OCI-LY1 (cell line): ENCODE measurements at regions not wholly inside any gene's neighbourhood (a gene's known extent, or its start where the extent isn't known, plus 50 kb on each side); places are given as distances from the start of the nearest gene placed in this dataset.
"Not testable (repeated sequence)": the region's sequence is repeated elsewhere in the genome, so short reads cannot be mapped to it uniquely, and the experiment has no call there.

ENCODE experiments used
- H2AFZ ChIP-seq: fragments of 200-600 bp; sonication (generic), shearing (Covaris generic); 2 replicates; pipeline ENCODE4 v1.6.0; 2014; ENCODE audit warnings: antibody characterized with exemption, mild to moderate bottlenecking, low read length
- H3F3A ChIP-seq: fragments of 200-600 bp; sonication (generic), shearing (Covaris generic); 2 replicates; pipeline ENCODE4 v1.6.0; 2014; ENCODE audit warnings: mild to moderate bottlenecking, antibody characterized with exemption, low read length, moderate library complexity; ENCODE audit not compliant: insufficient read depth
- H3K27ac ChIP-seq: fragments of 200-600 bp; sonication (generic); 2 replicates; pipeline ENCODE4 v1.5.1; 2014; ENCODE audit warnings: low read length, mixed run types, mild to moderate bottlenecking, low read depth; ENCODE audit not compliant: poor library complexity, severe bottlenecking
- H3K27me3 ChIP-seq: fragments of 200-600 bp; sonication (generic); 2 replicates; pipeline ENCODE4 v1.6.0; 2014; ENCODE audit warnings: antibody characterized with exemption, mild to moderate bottlenecking, low read length, moderate library complexity; ENCODE audit not compliant: insufficient read depth
- H3K36me3 ChIP-seq: fragments of 200-600 bp; sonication (generic); 2 replicates; pipeline ENCODE4 v1.6.1; 2014; ENCODE audit warnings: mild to moderate bottlenecking, antibody characterized with exemption, low read length, moderate library complexity, mixed read lengths; ENCODE audit not compliant: insufficient read depth
- H3K4me1 ChIP-seq: fragments of 200-600 bp; sonication (generic); 2 replicates; pipeline ENCODE4 v1.5.1; 2014; ENCODE audit warnings: mild to moderate bottlenecking, low read length, moderate library complexity; ENCODE audit not compliant: insufficient read depth, severe bottlenecking
- H3K4me2 ChIP-seq: fragments of 200-600 bp; sonication (generic), shearing (Covaris generic); 2 replicates; pipeline ENCODE4 v1.6.1; 2014; ENCODE audit warnings: low read length
- H3K4me3 ChIP-seq: fragments of 200-600 bp; sonication (generic); 2 replicates; pipeline ENCODE4 v1.5.1; 2014; ENCODE audit warnings: low read length, low read depth, mild to moderate bottlenecking, mixed read lengths; ENCODE audit not compliant: poor library complexity, severe bottlenecking
- H3K79me2 ChIP-seq: fragments of 200-600 bp; shearing (Covaris generic); 2 replicates; pipeline ENCODE4 v1.6.1; 2016; ENCODE audit warnings: mixed run types, low read length, mixed read lengths; ENCODE audit not compliant: insufficient read depth
- H3K9ac ChIP-seq: fragments of 200-600 bp; sonication (generic), shearing (Covaris generic); 2 replicates; pipeline ENCODE4 v1.6.1; 2014; ENCODE audit warnings: mild to moderate bottlenecking, low read length, mixed read lengths
- H3K9me2 ChIP-seq: fragments of 200-600 bp; sonication (generic), shearing (Covaris generic); 2 replicates; pipeline ENCODE4 v1.6.1; 2014; ENCODE audit warnings: low read depth, mild to moderate bottlenecking, low read length, mixed read lengths
- H3K9me3 ChIP-seq: fragments of 200-600 bp; shearing (Covaris generic); 2 replicates; pipeline ENCODE4 v1.6.1; 2014; ENCODE audit warnings: low read length, mixed read lengths
- H4K20me1 ChIP-seq: fragments of 200-600 bp; sonication (generic), shearing (Covaris generic); 2 replicates; pipeline ENCODE4 v1.6.0; 2016; ENCODE audit warnings: mild to moderate bottlenecking, low read length; ENCODE audit not compliant: insufficient read depth
- EZH2 ChIP-seq: fragments of 200-600 bp; sonication (generic), shearing (Covaris generic); IDR thresholded peaks from 2 replicates; pipeline ENCODE4 v1.8.0; 2017; ENCODE audit warnings: borderline replicate concordance, mixed run types, mild to moderate bottlenecking, antibody characterized with exemption, low read length, moderate library complexity, mixed read lengths
- TF ChIP-seq, protein P1 (sequence below): fragments of 200-600 bp; sonication (generic), shearing (Covaris generic); IDR thresholded peaks from 2 replicates; pipeline ENCODE4 v1.5.1; 2017; ENCODE audit warnings: mild to moderate bottlenecking, antibody characterized with exemption, low read length, moderate library complexity, mixed read lengths

DNA sequence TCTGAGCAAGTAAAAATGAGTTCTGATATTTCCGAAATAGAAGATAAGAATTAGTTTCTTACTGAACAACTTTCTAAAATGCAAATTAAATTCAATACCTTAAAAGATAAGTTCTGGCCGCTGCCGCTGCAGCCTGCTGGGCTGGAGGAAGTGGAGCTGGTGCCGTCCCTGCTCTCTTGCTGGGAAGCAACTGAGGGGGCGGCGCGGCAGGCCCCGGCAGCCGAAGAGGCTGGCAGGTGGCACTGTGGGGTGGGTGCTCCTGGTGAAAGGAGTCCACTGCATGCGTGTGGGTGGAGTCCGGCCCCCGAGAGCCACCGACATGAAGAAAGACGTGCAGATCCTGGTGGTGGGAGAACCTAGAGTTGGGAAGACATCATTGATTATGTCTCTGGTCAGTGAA, 89.5 kb upstream of the ZNF519 start:
- no peaks in the 10 kb centered on the region for H4K20me1 ChIP-seq

DNA sequence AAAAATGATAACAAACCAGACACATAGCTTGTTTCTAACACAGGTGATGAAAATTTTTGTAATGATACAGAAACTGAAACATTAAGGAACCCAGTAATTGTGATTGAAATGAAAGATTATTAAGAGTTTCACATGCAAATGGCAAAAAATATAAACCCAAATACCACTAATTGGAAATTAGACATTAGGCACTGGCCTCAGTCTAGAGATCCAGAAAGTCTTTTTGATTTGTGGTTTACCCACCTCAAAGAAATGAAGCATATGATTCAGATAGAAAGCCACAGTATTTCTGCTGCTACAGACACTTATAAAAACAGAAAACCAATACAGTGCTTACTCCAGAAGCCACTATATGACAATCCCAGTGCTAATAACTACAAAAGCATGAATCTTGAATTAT, 83.7 kb upstream of the ZNF519 start:
- not testable (repeated sequence) for H3F3A ChIP-seq, H3K4me3 ChIP-seq, H3K27ac ChIP-seq, H3K4me2 ChIP-seq, H3K79me2 ChIP-seq, H3K27me3 ChIP-seq, H3K9ac ChIP-seq, H4K20me1 ChIP-seq, H3K9me3 ChIP-seq, H2AFZ ChIP-seq, H3K9me2 ChIP-seq, H3K4me1 ChIP-seq, H3K36me3 ChIP-seq

More for the DNA sequence above, 89.5 kb upstream of the ZNF519 start:
- H3K4me1 ChIP-seq: no peaks in the 10 kb centered on the region
- no peak overlapping the region for H3K27ac ChIP-seq
- no peak overlapping the region for H3K4me3 ChIP-seq
- no peak for TF ChIP-seq EZH2
- TF ChIP-seq, protein P1, sequence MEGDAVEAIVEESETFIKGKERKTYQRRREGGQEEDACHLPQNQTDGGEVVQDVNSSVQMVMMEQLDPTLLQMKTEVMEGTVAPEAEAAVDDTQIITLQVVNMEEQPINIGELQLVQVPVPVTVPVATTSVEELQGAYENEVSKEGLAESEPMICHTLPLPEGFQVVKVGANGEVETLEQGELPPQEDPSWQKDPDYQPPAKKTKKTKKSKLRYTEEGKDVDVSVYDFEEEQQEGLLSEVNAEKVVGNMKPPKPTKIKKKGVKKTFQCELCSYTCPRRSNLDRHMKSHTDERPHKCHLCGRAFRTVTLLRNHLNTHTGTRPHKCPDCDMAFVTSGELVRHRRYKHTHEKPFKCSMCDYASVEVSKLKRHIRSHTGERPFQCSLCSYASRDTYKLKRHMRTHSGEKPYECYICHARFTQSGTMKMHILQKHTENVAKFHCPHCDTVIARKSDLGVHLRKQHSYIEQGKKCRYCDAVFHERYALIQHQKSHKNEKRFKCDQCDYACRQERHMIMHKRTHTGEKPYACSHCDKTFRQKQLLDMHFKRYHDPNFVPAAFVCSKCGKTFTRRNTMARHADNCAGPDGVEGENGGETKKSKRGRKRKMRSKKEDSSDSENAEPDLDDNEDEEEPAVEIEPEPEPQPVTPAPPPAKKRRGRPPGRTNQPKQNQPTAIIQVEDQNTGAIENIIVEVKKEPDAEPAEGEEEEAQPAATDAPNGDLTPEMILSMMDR: no peak
- H3K27me3 ChIP-seq: no peaks in the 10 kb centered on the region
- no peaks in the 10 kb centered on the region for H3F3A ChIP-seq
- no peak overlapping the region for H2AFZ ChIP-seq
- H3K9ac ChIP-seq: no peak overlapping the region
- H3K79me2 ChIP-seq: no peaks in the 10 kb centered on the region
- H3K4me2 ChIP-seq: no peak overlapping the region
- H3K36me3 ChIP-seq: peaks cover 32% of the 10 kb centered on the region
- H3K9me2 ChIP-seq: no peaks in the 10 kb centered on the region
- 0 out of 2 replicates have a peak, but pooled peaks cover 3% of the 10 kb centered on the region for H3K9me3 ChIP-seq

- not testable (repeated sequence) for H4K20me1 ChIP-seq
Observed at GRCh38 chr18:14203424-14203823, 71.2 kb upstream of the ZNF519 start.

DNA sequence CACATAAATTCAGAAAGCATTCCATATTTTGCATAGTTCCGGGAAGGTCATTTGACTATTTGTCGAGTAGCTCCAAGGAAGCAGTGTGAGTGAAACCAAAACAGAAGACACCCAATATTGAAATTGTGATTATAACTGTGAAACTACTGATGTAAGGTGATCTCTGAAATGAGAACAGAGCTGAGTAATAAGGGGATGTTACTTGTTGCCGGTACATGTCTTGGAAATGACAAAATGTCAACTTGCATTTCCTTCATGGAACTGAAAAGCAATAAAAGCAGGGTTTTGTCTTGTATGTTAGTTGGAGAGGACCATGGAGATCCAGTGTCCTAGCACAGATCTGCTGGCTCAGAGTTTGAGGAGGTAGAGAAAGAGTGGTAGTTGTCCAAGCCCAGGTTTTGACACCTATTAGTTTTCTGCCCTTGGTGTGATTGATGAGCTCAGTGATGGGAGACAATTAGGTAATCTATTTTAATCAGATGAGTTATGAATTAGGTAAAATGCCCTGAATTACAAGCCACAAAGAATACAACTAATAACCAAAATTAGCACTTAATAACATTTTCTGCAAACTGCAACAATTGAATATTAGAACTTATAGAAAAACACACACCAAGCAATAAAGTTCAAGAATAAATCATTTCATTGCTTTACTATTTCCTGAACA, 58.7 kb upstream of the ZNF519 start:
- not testable (repeated sequence) for H3F3A ChIP-seq, H2AFZ ChIP-seq, H4K20me1 ChIP-seq, H3K79me2 ChIP-seq, H3K9me3 ChIP-seq, H3K9ac ChIP-seq, H3K36me3 ChIP-seq, H3K27me3 ChIP-seq, H3K4me3 ChIP-seq, H3K4me2 ChIP-seq, H3K27ac ChIP-seq, H3K9me2 ChIP-seq, H3K4me1 ChIP-seq

More at GRCh38 chr18:14203424-14203823, 71.2 kb upstream of the ZNF519 start:
- H3K27me3 ChIP-seq, H3K4me2 ChIP-seq, H3K4me1 ChIP-seq, H3F3A ChIP-seq, H3K9me3 ChIP-seq, H2AFZ ChIP-seq, H3K9ac ChIP-seq, H3K4me3 ChIP-seq, H3K36me3 ChIP-seq, H3K9me2 ChIP-seq, H3K79me2 ChIP-seq, H3K27ac ChIP-seq: not testable (repeated sequence)
